NCI-H345 treated with DMSO at 0.1 percent for 48 hours (cell line): ENCODE measurements at regions not wholly inside any gene's neighbourhood (a gene's known extent, or its start where the extent isn't known, plus 50 kb on each side); places are given as distances from the start of the nearest gene placed in this dataset.
"Not testable (repeated sequence)": the region's sequence is repeated elsewhere in the genome, so short reads cannot be mapped to it uniquely, and the experiment has no call there.

Experiments
- DNase-seq: peaks from one replicate; lab custom pipeline; 2025; ENCODE audit not compliant: unreplicated experiment; lab: John Stamatoyannopoulos, UW

GRCh38 chr7:19623676-19624075 lies 85.2 kb downstream of the POLR1F start:
- no peak for DNase-seq

- no peak for DNase-seq
These were observed 87.1 kb downstream of the POLR1F start for GRCh38 chr7:19621740-19622139.

GRCh38 chr7:19620470-19620869 lies 88.4 kb downstream of the POLR1F start:
- DNase-seq = no peak

- DNase-seq = no peak
These were observed 89.7 kb downstream of the POLR1F start for GRCh38 chr7:19619122-19619521.

GRCh38 chr7:19617901-19618300 lies 90.9 kb downstream of the POLR1F start:
- no peak for DNase-seq

GRCh38 chr7:19610194-19610943 lies 98.5 kb downstream of the POLR1F start:
- no peak for DNase-seq

- no peak for DNase-seq
These were observed 119.4 kb downstream of the POLR1F start for GRCh38 chr7:19589446-19589845.

- no peak for DNase-seq
These were observed 121.5 kb downstream of the POLR1F start for GRCh38 chr7:19587291-19587690.

GRCh38 chr7:19585761-19586160 lies 123.1 kb downstream of the POLR1F start:
- DNase-seq = no peak

- no peak for DNase-seq
These were observed 132.8 kb downstream of the POLR1F start for GRCh38 chr7:19575909-19576557.

- no peak for DNase-seq
These were observed 134.7 kb downstream of the POLR1F start for GRCh38 chr7:19574131-19574530.

- no peak for DNase-seq
These were observed 136.3 kb downstream of the POLR1F start for GRCh38 chr7:19572566-19572965.

- no peak for DNase-seq
These were observed 141.8 kb downstream of the POLR1F start for GRCh38 chr7:19567011-19567410.

- DNase-seq = no peak
These were observed 143.2 kb downstream of the POLR1F start for GRCh38 chr7:19565602-19566001.

GRCh38 chr7:19561121-19561805 lies 147.6 kb downstream of the POLR1F start:
- DNase-seq = no peak

GRCh38 chr7:19560111-19560883 lies 148.5 kb downstream of the POLR1F start:
- no peak for DNase-seq

- no peak for DNase-seq
These were observed 150.3 kb downstream of the POLR1F start for GRCh38 chr7:19558527-19558926.

- DNase-seq = no peak
These were observed 150.9 kb downstream of the POLR1F start for GRCh38 chr7:19557726-19558465.

- no peak for DNase-seq
These were observed 154.3 kb downstream of the POLR1F start for GRCh38 chr7:19554581-19554980.

GRCh38 chr7:19552576-19552975 lies 156.3 kb downstream of the POLR1F start:
- no peak for DNase-seq

GRCh38 chr7:19549246-19549645 lies 159.6 kb downstream of the POLR1F start:
- not testable (repeated sequence) for DNase-seq
